ENCODE measurements at regions not wholly inside any gene's neighbourhood (a gene's known extent, or its start where the extent isn't known, plus 50 kb on each side); places are given as distances from the start of the nearest gene placed in this dataset.

- Histone ChIP-seq H3K79me2 (ENCODE audit: control insufficient read depth, insufficient read depth, low read length) (no peaks in the 10 kb centered on the region), H3K27me3 (ENCODE audit: control insufficient read depth, insufficient read depth, low read length) (no peaks in the 10 kb centered on the region), H3K27ac (ENCODE audit: insufficient read depth, low read length) (peak overlapping the region; percentile 40), H3K36me3 (ENCODE audit: control insufficient read depth, insufficient read depth, low read length) (no peaks in the 10 kb centered on the region), H3K4me3 (replicated peaks in 1 of 4; ENCODE audit: control extremely low read depth in 1 of 4, insufficient read depth in 1 of 4, low read depth in 3 of 4, low read length in 4 of 4) (no peak overlapping the region), H4K20me1 (ENCODE audit: control insufficient read depth, extremely low read depth, insufficient read depth, low read length) (no peaks in the 10 kb centered on the region), H2AFZ (ENCODE audit: low read length) (no peak overlapping the region), H3K9me3 (ENCODE audit: control insufficient read depth, insufficient read depth, low read depth, low read length) (no peaks in the 10 kb centered on the region), H3K9ac (ENCODE audit: insufficient read depth, low read length) (no peak overlapping the region), H3K4me2 (ENCODE audit: extremely low read depth, insufficient read depth, low read length) (no peak overlapping the region), H3K4me1 (ENCODE audit: control insufficient read depth, extremely low read depth, insufficient read depth, low read length) (peaks cover 31% of the 10 kb centered on the region)
- DNase-seq (ENCODE audit: low read depth in 2 of 2) = peak; percentile 48 to 99
- no peak for TF ChIP-seq EZH2 (IDR thresholded peaks at IDR 0.05; ENCODE audit: low read length, missing control alignments)
- no peak for TF ChIP-seq CTCF (conservative IDR thresholded peaks at IDR 0.05 in 1 of 2, IDR thresholded peaks at IDR 0.05 in 1 of 2; ENCODE audit: low read depth in 1 of 2, low read length in 2 of 2)
Measured at GRCh38 chr7:41880107-41880506, 177.2 kb upstream of the INHBA start.

- no peak overlapping the region for H3K4me2 ChIP-seq (ENCODE audit: extremely low read depth, insufficient read depth, low read length)
- no peak overlapping the region for H3K9ac ChIP-seq (ENCODE audit: insufficient read depth, low read length)
- H3K9me3 ChIP-seq (ENCODE audit: control insufficient read depth, insufficient read depth, low read depth, low read length) = no peaks in the 10 kb centered on the region
- H4K20me1 ChIP-seq (ENCODE audit: control insufficient read depth, extremely low read depth, insufficient read depth, low read length) = no peaks in the 10 kb centered on the region
- peak overlapping the region; percentile 43 for H3K27ac ChIP-seq (ENCODE audit: insufficient read depth, low read length)
- TF ChIP-seq EZH2 (IDR thresholded peaks at IDR 0.05; ENCODE audit: low read length, missing control alignments) (no peak), CTCF (conservative IDR thresholded peaks at IDR 0.05 in 1 of 2, IDR thresholded peaks at IDR 0.05 in 1 of 2; ENCODE audit: low read depth in 1 of 2, low read length in 2 of 2) (no peak)
- H3K4me3 ChIP-seq (replicated peaks in 1 of 4; ENCODE audit: control extremely low read depth in 1 of 4, insufficient read depth in 1 of 4, low read depth in 3 of 4, low read length in 4 of 4) = no peak overlapping the region
- no peaks in the 10 kb centered on the region for H3K79me2 ChIP-seq (ENCODE audit: control insufficient read depth, insufficient read depth, low read length)
- DNase-seq (ENCODE audit: low read depth in 2 of 2) = peak in 1 of 2 donors; percentile 62
- H3K4me1 ChIP-seq (ENCODE audit: control insufficient read depth, extremely low read depth, insufficient read depth, low read length) = peaks cover 24% of the 10 kb centered on the region
- H2AFZ ChIP-seq (ENCODE audit: low read length) = no peak overlapping the region
- no peaks in the 10 kb centered on the region for H3K36me3 ChIP-seq (ENCODE audit: control insufficient read depth, insufficient read depth, low read length)
- H3K27me3 ChIP-seq (ENCODE audit: control insufficient read depth, insufficient read depth, low read length) = no peaks in the 10 kb centered on the region
Measured at GRCh38 chr7:41879403-41879802, 176.5 kb upstream of the INHBA start.

GRCh38 chr7:41878309-41879295, 175.7 kb upstream of the INHBA start:
- H4K20me1 ChIP-seq (ENCODE audit: control insufficient read depth, extremely low read depth, insufficient read depth, low read length) = no peaks in the 10 kb centered on the region

More at GRCh38 chr7:41878309-41879295, 175.7 kb upstream of the INHBA start:
- TF ChIP-seq EZH2 (IDR thresholded peaks at IDR 0.05; ENCODE audit: low read length, missing control alignments) = no peak
- no peak for TF ChIP-seq CTCF (conservative IDR thresholded peaks at IDR 0.05 in 1 of 2, IDR thresholded peaks at IDR 0.05 in 1 of 2; ENCODE audit: low read depth in 1 of 2, low read length in 2 of 2)
- Histone ChIP-seq H3K36me3 (ENCODE audit: control insufficient read depth, insufficient read depth, low read length) (no peaks in the 10 kb centered on the region), H3K4me2 (ENCODE audit: extremely low read depth, insufficient read depth, low read length) (no peak overlapping the region), H3K27ac (ENCODE audit: insufficient read depth, low read length) (peak overlapping the region; percentile 43), H3K9ac (ENCODE audit: insufficient read depth, low read length) (no peak overlapping the region), H3K79me2 (ENCODE audit: control insufficient read depth, insufficient read depth, low read length) (no peaks in the 10 kb centered on the region), H3K9me3 (ENCODE audit: control insufficient read depth, insufficient read depth, low read depth, low read length) (no peaks in the 10 kb centered on the region), H2AFZ (ENCODE audit: low read length) (no peak overlapping the region), H3K4me3 (replicated peaks in 1 of 4; ENCODE audit: control extremely low read depth in 1 of 4, insufficient read depth in 1 of 4, low read depth in 3 of 4, low read length in 4 of 4) (no peak overlapping the region), H3K27me3 (ENCODE audit: control insufficient read depth, insufficient read depth, low read length) (no peaks in the 10 kb centered on the region), H3K4me1 (ENCODE audit: control insufficient read depth, extremely low read depth, insufficient read depth, low read length) (peaks cover 17% of the 10 kb centered on the region)
- DNase-seq (ENCODE audit: low read depth in 2 of 2) = peak in 1 of 2 donors; percentile 79

All from fibroblast of lung (primary cell).